ENCODE measurements at regions not wholly inside any gene's neighbourhood (a gene's known extent, or its start where the extent isn't known, plus 50 kb on each side); places are given as distances from the start of the nearest gene placed in this dataset.

DNA sequence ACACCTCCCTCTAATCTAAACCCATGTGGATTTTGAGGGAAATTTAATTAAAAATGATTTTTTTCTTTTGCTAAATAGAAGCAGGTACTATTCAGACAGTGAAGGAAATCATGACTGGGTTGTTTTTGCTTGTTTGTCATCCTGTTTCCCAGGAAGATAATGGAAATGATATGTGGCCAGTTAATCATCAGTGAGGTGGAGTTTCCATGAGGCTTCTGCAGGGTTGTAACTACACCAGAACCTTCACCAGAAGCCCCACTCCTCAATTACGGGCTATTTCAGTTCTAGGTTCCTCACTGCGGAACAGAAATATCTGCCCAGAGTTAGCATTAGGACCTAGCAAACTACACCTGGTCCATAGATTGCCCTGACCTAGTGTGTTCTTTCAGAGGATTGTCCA, 394.0 kb downstream of the DLEU7 start:
- H3K36me3 ChIP-seq, result no peaks in the 10 kb centered on the region
- intact Hi-C loops (cut with DNase I; ENCODE audit: low total_unique reads), result no loop called here
- no peaks in the 10 kb centered on the region for H3K27me3 ChIP-seq (replicated peaks in 1 of 7)
- TF ChIP-seq POLR2A (IDR thresholded peaks at IDR 0.05) (no peak), POLR2AphosphoS5 (IDR thresholded peaks at IDR 0.05) (no peak)
- TF ChIP-seq, protein P1, sequence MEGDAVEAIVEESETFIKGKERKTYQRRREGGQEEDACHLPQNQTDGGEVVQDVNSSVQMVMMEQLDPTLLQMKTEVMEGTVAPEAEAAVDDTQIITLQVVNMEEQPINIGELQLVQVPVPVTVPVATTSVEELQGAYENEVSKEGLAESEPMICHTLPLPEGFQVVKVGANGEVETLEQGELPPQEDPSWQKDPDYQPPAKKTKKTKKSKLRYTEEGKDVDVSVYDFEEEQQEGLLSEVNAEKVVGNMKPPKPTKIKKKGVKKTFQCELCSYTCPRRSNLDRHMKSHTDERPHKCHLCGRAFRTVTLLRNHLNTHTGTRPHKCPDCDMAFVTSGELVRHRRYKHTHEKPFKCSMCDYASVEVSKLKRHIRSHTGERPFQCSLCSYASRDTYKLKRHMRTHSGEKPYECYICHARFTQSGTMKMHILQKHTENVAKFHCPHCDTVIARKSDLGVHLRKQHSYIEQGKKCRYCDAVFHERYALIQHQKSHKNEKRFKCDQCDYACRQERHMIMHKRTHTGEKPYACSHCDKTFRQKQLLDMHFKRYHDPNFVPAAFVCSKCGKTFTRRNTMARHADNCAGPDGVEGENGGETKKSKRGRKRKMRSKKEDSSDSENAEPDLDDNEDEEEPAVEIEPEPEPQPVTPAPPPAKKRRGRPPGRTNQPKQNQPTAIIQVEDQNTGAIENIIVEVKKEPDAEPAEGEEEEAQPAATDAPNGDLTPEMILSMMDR (IDR thresholded peaks at IDR 0.05 in 8 of 11, conservative IDR thresholded peaks at IDR 0.05 in 3 of 11), result no peak
- H3K9me3 ChIP-seq, result no peaks in the 10 kb centered on the region
- no peak overlapping the region for H3K27ac ChIP-seq
- DNase-seq, result no peak
- H3K4me1 ChIP-seq, result peaks cover 0 to 14% (median 0%) of the 10 kb centered on the region in 6 donors
- 91 to 99% (median 93%) methylated on average over 2 of the region's 2 CpGs for WGBS, 5 donors
- no peak overlapping the region for H3K4me3 ChIP-seq

DNA sequence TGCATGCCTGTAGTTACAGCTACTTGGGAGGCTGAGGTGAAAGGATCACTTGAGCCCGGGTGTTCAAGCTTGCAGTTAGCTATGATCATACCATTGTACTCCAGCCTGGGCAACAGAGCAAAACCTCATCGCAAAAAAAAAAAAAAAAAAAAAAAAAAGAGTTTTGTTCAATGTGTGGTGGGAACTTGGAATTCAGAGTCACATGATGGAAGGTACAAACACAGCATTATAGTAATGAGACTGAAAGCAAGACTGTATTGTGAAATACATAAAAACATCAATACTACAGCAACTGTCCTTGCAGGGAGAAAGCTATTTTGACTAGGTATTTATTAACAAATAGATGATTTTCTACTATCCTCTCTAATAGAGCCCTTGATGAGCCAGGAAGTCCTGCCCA, 393.2 kb downstream of the DLEU7 start:
- Histone ChIP-seq H3K4me1 (peaks cover 0 to 14% (median 0%) of the 10 kb centered on the region in 6 donors), H3K27me3 (replicated peaks in 1 of 7) (no peaks in the 10 kb centered on the region), H3K27ac (no peak overlapping the region), H3K4me3 (no peak overlapping the region), H3K36me3 (no peaks in the 10 kb centered on the region), H3K9me3 (no peaks in the 10 kb centered on the region)
- TF ChIP-seq, protein P1 (IDR thresholded peaks at IDR 0.05 in 8 of 11, conservative IDR thresholded peaks at IDR 0.05 in 3 of 11), result no peak
- TF ChIP-seq POLR2AphosphoS5 (IDR thresholded peaks at IDR 0.05) (no peak), POLR2A (IDR thresholded peaks at IDR 0.05) (no peak)
- 83 to 100% (median 92%) methylated on average over 2 of the region's 2 CpGs for whole genome bisulfite sequencing, 5 donors
- DNase-seq, result no peak
- intact Hi-C loops (cut with DNase I; ENCODE audit: low total_unique reads), result no loop called here

DNA sequence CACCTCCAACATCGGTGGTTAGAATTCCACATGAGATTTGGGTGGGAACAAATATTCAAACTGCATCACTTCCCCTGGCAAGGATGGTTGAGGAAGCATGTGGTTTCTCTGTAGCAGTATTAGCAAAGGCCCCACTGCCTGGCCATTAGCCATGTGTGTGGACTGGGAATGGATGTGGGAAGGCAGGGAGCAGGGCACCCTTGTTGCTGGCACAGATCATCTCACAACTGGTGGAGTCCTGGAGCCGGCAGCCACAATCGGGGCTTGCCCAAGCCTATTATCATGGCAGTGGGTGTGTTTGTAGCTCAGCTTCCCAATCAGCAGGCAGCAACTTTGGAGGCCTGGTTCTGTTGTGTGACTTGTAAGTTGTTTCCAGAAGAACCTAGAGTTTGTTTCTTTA, 391.9 kb downstream of the DLEU7 start:
- Histone ChIP-seq H3K4me3 (no peak overlapping the region), H3K36me3 (no peaks in the 10 kb centered on the region), H3K27me3 (replicated peaks in 1 of 7) (no peaks in the 10 kb centered on the region), H3K27ac (no peak overlapping the region), H3K4me1 (peaks cover 0 to 14% (median 0%) of the 10 kb centered on the region in 6 donors), H3K9me3 (no peaks in the 10 kb centered on the region)
- no peak for DNase-seq
- intact Hi-C loops (cut with DNase I; ENCODE audit: low total_unique reads), result no loop called here
- TF ChIP-seq, protein P1 (IDR thresholded peaks at IDR 0.05 in 8 of 11, conservative IDR thresholded peaks at IDR 0.05 in 3 of 11), result no peak
- TF ChIP-seq POLR2A (IDR thresholded peaks at IDR 0.05), result no peak
- TF ChIP-seq POLR2AphosphoS5 (IDR thresholded peaks at IDR 0.05), result no peak
- whole genome bisulfite sequencing, 5 donors, result 72 to 89% (median 83%) methylated on average over 3 of the region's 3 CpGs

DNA sequence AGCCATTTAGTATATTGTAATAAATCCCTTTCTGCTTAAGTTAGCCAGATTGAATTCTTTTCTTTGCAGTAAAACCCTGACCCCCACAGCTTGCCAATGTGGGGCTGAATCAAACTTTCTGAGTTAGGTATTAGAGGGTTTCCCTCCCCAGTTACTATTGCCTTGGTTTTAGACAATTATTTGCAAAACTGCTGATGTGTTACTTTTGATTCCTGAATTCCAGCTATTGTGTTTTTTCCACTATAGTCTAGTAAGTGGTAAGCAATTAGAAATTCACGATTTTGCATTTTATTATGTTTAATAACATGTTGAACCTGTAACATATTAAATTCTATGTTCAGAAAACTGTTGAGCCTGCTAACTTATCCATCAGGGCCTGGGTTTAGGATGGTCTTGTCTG, 391.5 kb downstream of the DLEU7 start:
- TF ChIP-seq, protein P1 (IDR thresholded peaks at IDR 0.05 in 8 of 11, conservative IDR thresholded peaks at IDR 0.05 in 3 of 11), result no peak
- no peak for TF ChIP-seq POLR2AphosphoS5 (IDR thresholded peaks at IDR 0.05)
- TF ChIP-seq POLR2A (IDR thresholded peaks at IDR 0.05), result no peak
- intact Hi-C loops (cut with DNase I; ENCODE audit: low total_unique reads), result no loop called here
- Histone ChIP-seq H3K4me3 (no peak overlapping the region), H3K27me3 (replicated peaks in 1 of 7) (no peaks in the 10 kb centered on the region), H3K27ac (no peak overlapping the region), H3K4me1 (peaks cover 0 to 14% (median 0%) of the 10 kb centered on the region in 6 donors), H3K9me3 (no peaks in the 10 kb centered on the region), H3K36me3 (no peaks in the 10 kb centered on the region)
- WGBS, 5 donors, result 91 to 96% (median 96%) methylated on average over 1 of the region's 1 CpG
- no peak for DNase-seq
